NB4 (cell line): ENCODE measurements at regions not wholly inside any gene's neighbourhood (a gene's known extent, or its start where the extent isn't known, plus 50 kb on each side); places are given as distances from the start of the nearest gene placed in this dataset.

Experiments
- DNase-seq: peaks from one replicate; pipeline ENCODE4 v3.0.0; 2010; ENCODE audit warnings: low read depth
- H3K4me3 ChIP-seq: one replicate; pipeline ENCODE4 v1.5.1; 2011; ENCODE audit warnings: mild to moderate bottlenecking, low read depth, low read length, moderate library complexity
- MAX ChIP-seq: IDR thresholded peaks from 2 replicates; pipeline ENCODE4 v1.6.1; 2011; ENCODE audit warnings: low read depth, low read length
- MYC ChIP-seq: IDR thresholded peaks from 2 replicates; pipeline ENCODE4 v1.6.1; 2011; ENCODE audit warnings: low read depth, low read length
- POLR2A ChIP-seq: IDR thresholded peaks from 2 replicates; pipeline ENCODE4 v1.6.1; 2011; ENCODE audit warnings: mild to moderate bottlenecking; ENCODE audit not compliant: insufficient read length; ENCODE audit errors: extremely low read depth
- TF ChIP-seq, protein P1 (sequence below): IDR thresholded peaks from one replicate; pipeline ENCODE4 v1.5.1; 2012; ENCODE audit warnings: low read depth, low read length

DNA sequence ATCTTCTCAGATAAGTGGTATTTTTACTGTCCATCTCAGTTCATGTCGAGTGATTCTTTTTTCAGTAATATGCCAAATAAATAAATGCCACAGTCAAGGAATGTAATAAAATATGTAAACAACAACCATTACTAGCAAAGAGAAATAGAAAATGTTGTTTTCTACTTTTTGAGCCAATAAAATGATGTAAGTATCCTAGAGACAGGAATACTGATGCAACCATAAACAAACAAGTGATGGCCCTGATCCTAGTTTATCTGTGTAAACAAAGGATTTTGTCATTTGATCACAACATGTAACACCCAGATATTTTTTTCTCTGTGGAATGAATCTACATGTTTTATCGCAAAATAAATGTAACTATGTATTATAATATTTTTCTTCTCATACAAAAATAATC is 1852.8 kb downstream of the EFNA5 start:
- TF ChIP-seq, protein P1, sequence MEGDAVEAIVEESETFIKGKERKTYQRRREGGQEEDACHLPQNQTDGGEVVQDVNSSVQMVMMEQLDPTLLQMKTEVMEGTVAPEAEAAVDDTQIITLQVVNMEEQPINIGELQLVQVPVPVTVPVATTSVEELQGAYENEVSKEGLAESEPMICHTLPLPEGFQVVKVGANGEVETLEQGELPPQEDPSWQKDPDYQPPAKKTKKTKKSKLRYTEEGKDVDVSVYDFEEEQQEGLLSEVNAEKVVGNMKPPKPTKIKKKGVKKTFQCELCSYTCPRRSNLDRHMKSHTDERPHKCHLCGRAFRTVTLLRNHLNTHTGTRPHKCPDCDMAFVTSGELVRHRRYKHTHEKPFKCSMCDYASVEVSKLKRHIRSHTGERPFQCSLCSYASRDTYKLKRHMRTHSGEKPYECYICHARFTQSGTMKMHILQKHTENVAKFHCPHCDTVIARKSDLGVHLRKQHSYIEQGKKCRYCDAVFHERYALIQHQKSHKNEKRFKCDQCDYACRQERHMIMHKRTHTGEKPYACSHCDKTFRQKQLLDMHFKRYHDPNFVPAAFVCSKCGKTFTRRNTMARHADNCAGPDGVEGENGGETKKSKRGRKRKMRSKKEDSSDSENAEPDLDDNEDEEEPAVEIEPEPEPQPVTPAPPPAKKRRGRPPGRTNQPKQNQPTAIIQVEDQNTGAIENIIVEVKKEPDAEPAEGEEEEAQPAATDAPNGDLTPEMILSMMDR, result no peak
- TF ChIP-seq MAX, result no peak
- no peak for TF ChIP-seq MYC
- TF ChIP-seq POLR2A, result no peak
- no peak overlapping the region for H3K4me3 ChIP-seq
- DNase-seq, result no peak

- DNase-seq, result no peak
- H3K4me3 ChIP-seq, result no peak overlapping the region
- TF ChIP-seq, protein P1, result no peak
- no peak for TF ChIP-seq MAX
- no peak for TF ChIP-seq MYC
- TF ChIP-seq POLR2A, result no peak
These were observed 1853.3 kb downstream of the EFNA5 start for GRCh38 chr5:105817416-105817815.

GRCh38 chr5:105816961-105817360 is 1853.8 kb downstream of the EFNA5 start:
- no peak for DNase-seq
- no peak for TF ChIP-seq POLR2A
- TF ChIP-seq MYC, result no peak
- TF ChIP-seq, protein P1, result no peak
- TF ChIP-seq MAX, result no peak

GRCh38 chr5:105812304-105812703 is 1858.4 kb downstream of the EFNA5 start:
- no peak for TF ChIP-seq MAX
- TF ChIP-seq MYC, result no peak
- TF ChIP-seq, protein P1, result no peak
- no peak for TF ChIP-seq POLR2A
- H3K4me3 ChIP-seq, result no peak overlapping the region
- no peak for DNase-seq

More at GRCh38 chr5:105816961-105817360, 1853.8 kb downstream of the EFNA5 start:
- no peak overlapping the region for H3K4me3 ChIP-seq

DNA sequence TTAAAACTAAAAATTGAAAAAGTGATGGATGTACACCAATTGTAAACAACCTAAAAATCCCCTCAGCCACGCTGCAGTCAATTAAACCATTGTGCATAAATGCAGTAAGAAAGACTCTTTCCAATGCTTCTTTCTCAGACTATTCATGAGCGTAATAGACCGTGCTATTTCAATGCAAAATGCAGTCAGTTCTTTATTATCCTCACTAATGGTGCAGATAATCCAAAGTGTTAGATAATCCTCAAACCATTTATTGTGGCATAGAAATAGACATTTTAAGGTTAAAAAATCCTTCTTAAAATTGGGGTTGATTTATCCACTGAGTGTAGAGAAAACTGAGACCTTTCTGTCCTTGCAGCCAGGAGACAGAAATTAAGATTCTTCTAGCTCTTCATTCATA is 1862.8 kb downstream of the EFNA5 start:
- no peak for DNase-seq
- TF ChIP-seq MAX, result no peak
- no peak for TF ChIP-seq POLR2A
- TF ChIP-seq, protein P1, result no peak
- TF ChIP-seq MYC, result no peak
- H3K4me3 ChIP-seq, result no peak overlapping the region

DNA sequence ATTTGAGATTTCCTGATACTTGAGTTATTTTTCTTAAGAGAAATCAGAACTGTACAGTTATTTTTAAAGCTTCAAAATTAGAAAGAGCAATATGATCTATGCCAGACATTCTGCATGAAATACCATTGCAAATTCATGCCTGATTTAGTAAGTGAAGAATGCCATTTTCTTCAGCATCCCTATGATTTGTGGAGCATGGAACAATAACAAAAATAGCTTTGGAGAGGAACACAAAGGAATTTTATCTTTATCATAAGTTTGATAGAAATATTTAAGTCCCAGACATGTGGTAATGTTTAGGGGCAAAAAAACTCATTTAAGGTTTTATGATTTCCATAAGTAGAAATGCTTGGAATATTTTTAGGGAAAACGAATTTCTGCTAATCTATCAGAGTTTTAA is 1863.4 kb downstream of the EFNA5 start:
- TF ChIP-seq POLR2A, result no peak
- TF ChIP-seq, protein P1, result no peak
- no peak for TF ChIP-seq MAX
- no peak for TF ChIP-seq MYC
- H3K4me3 ChIP-seq, result no peak overlapping the region
- DNase-seq, result no peak
